ENCODE measurements at regions not wholly inside any gene's neighbourhood (a gene's known extent, or its start where the extent isn't known, plus 50 kb on each side); places are given as distances from the start of the nearest gene placed in this dataset.

- TF ChIP-seq CTCF (conservative IDR thresholded peaks at IDR 0.05; ENCODE audit: low read length) (no peak), EZH2phosphoT487 (IDR thresholded peaks at IDR 0.05; ENCODE audit: borderline replicate concordance) (no peak)
- no peaks in the 10 kb centered on the region for H3K9me3 ChIP-seq (ENCODE audit: insufficient read depth, low read depth, low read length)
- no peak overlapping the region for H3K9ac ChIP-seq (ENCODE audit: low read depth, low read length, poor library complexity, severe bottlenecking)
- H3K4me3 ChIP-seq (ENCODE audit: low read length, poor library complexity, severe bottlenecking): no peak overlapping the region
- H3K27me3 ChIP-seq (ENCODE audit: insufficient read depth, low read length, poor library complexity, severe bottlenecking): no peaks in the 10 kb centered on the region
- no peaks in the 10 kb centered on the region for H3K79me2 ChIP-seq (ENCODE audit: insufficient read depth, low read length)
- no peaks in the 10 kb centered on the region for H3K36me3 ChIP-seq (ENCODE audit: insufficient read depth, low read length)
- peaks cover 5% of the 10 kb centered on the region for H3K4me1 ChIP-seq (ENCODE audit: insufficient read depth, low read length, poor library complexity, severe bottlenecking)
- no peaks in the 10 kb centered on the region for H4K20me1 ChIP-seq (ENCODE audit: insufficient read depth, low read length, poor library complexity, severe bottlenecking)
- H3F3A ChIP-seq (ENCODE audit: low read depth): no peaks in the 10 kb centered on the region
- no peaks in the 10 kb centered on the region for H3K9me2 ChIP-seq (replicated peaks; ENCODE audit: low read depth, low read length)
- H2AFZ ChIP-seq (ENCODE audit: low read length): no peak overlapping the region
- H3K4me2 ChIP-seq (ENCODE audit: low read depth, low read length, poor library complexity, severe bottlenecking): no peak overlapping the region
Observed at GRCh38 chr13:21925720-21926119, 254.8 kb downstream of the FGF9 start.

- H3K36me3 ChIP-seq (ENCODE audit: insufficient read depth, low read length): no peaks in the 10 kb centered on the region
- no peaks in the 10 kb centered on the region for H3K79me2 ChIP-seq (ENCODE audit: insufficient read depth, low read length)
- no peaks in the 10 kb centered on the region for H4K20me1 ChIP-seq (ENCODE audit: insufficient read depth, low read length, poor library complexity, severe bottlenecking)
- H3F3A ChIP-seq (ENCODE audit: low read depth): no peaks in the 10 kb centered on the region
- TF ChIP-seq EZH2phosphoT487 (IDR thresholded peaks at IDR 0.05; ENCODE audit: borderline replicate concordance) (no peak), CTCF (conservative IDR thresholded peaks at IDR 0.05; ENCODE audit: low read length) (no peak)
- H3K9me2 ChIP-seq (replicated peaks; ENCODE audit: low read depth, low read length): no peaks in the 10 kb centered on the region
- no peak overlapping the region for H3K4me3 ChIP-seq (ENCODE audit: low read length, poor library complexity, severe bottlenecking)
- no peak overlapping the region for H3K4me2 ChIP-seq (ENCODE audit: low read depth, low read length, poor library complexity, severe bottlenecking)
- H3K9ac ChIP-seq (ENCODE audit: low read depth, low read length, poor library complexity, severe bottlenecking): no peak overlapping the region
- peaks cover 7% of the 10 kb centered on the region for H3K4me1 ChIP-seq (ENCODE audit: insufficient read depth, low read length, poor library complexity, severe bottlenecking)
- no peak overlapping the region for H2AFZ ChIP-seq (ENCODE audit: low read length)
- no peaks in the 10 kb centered on the region for H3K9me3 ChIP-seq (ENCODE audit: insufficient read depth, low read depth, low read length)
- H3K27me3 ChIP-seq (ENCODE audit: insufficient read depth, low read length, poor library complexity, severe bottlenecking): no peaks in the 10 kb centered on the region
Observed at GRCh38 chr13:21929400-21929799, 258.5 kb downstream of the FGF9 start.

- Histone ChIP-seq H3F3A (ENCODE audit: low read depth) (no peaks in the 10 kb centered on the region), H3K4me2 (ENCODE audit: low read depth, low read length, poor library complexity, severe bottlenecking) (no peak overlapping the region), H3K79me2 (ENCODE audit: insufficient read depth, low read length) (no peaks in the 10 kb centered on the region)
Observed at GRCh38 chr13:21930536-21930935, 259.7 kb downstream of the FGF9 start.

More at GRCh38 chr13:21930536-21930935, 259.7 kb downstream of the FGF9 start:
- H3K4me3 ChIP-seq (ENCODE audit: low read length, poor library complexity, severe bottlenecking): no peak overlapping the region
- no peak overlapping the region for H2AFZ ChIP-seq (ENCODE audit: low read length)
- H4K20me1 ChIP-seq (ENCODE audit: insufficient read depth, low read length, poor library complexity, severe bottlenecking): no peaks in the 10 kb centered on the region
- no peaks in the 10 kb centered on the region for H3K27me3 ChIP-seq (ENCODE audit: insufficient read depth, low read length, poor library complexity, severe bottlenecking)
- TF ChIP-seq EZH2phosphoT487 (IDR thresholded peaks at IDR 0.05; ENCODE audit: borderline replicate concordance): no peak
- no peak for TF ChIP-seq CTCF (conservative IDR thresholded peaks at IDR 0.05; ENCODE audit: low read length)
- no peaks in the 10 kb centered on the region for H3K36me3 ChIP-seq (ENCODE audit: insufficient read depth, low read length)
- H3K9me2 ChIP-seq (replicated peaks; ENCODE audit: low read depth, low read length): no peaks in the 10 kb centered on the region
- peaks cover 7% of the 10 kb centered on the region for H3K4me1 ChIP-seq (ENCODE audit: insufficient read depth, low read length, poor library complexity, severe bottlenecking)
- H3K9me3 ChIP-seq (ENCODE audit: insufficient read depth, low read depth, low read length): no peaks in the 10 kb centered on the region
- H3K9ac ChIP-seq (ENCODE audit: low read depth, low read length, poor library complexity, severe bottlenecking): no peak overlapping the region
